GM13976 (cell line): ENCODE measurements at regions not wholly inside any gene's neighbourhood (a gene's known extent, or its start where the extent isn't known, plus 50 kb on each side); places are given as distances from the start of the nearest gene placed in this dataset.

Experiments
- DNase-seq: peaks from one replicate; pipeline ENCODE4 v3.0.0; 2012; ENCODE audit warnings: low spot score
- in situ Hi-C: fragments of 300-500 bp; cut with MboI; formaldehyde crosslinking; loops from one replicate; pipeline ENCODE4 v1.12.0; 2022; ENCODE audit warnings: low sequenced_read_pairs, mixed read lengths, inconsistent platforms; ENCODE audit not compliant: unreplicated experiment
- TF ChIP-seq, protein P1 (sequence below): IDR thresholded peaks from 2 replicates; pipeline ENCODE4 v1.5.1; 2012; ENCODE audit warnings: borderline replicate concordance, mild to moderate bottlenecking; ENCODE audit not compliant: insufficient read depth; ENCODE audit errors: extremely low read depth, missing control alignments, control extremely low read depth

DNA sequence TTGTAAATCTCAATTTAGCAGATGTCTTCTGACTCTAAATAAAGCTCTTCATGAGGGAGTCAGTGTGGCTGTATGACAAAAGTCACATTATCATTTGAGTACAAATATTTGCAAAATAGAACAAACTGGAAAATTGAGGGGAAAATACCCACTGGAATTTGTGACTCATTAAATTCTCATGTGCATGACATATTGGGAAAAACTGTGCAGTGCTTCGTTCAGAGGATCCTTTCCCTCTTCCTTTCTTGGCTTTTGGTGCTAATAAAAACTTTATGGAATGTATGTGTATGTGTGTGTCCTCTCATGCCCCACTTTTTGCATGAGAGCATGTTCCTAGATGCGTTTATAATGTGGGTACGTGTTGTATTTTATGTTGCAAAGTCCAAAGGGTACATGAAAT lies 267.8 kb downstream of the KTN1 start:
- TF ChIP-seq, protein P1, sequence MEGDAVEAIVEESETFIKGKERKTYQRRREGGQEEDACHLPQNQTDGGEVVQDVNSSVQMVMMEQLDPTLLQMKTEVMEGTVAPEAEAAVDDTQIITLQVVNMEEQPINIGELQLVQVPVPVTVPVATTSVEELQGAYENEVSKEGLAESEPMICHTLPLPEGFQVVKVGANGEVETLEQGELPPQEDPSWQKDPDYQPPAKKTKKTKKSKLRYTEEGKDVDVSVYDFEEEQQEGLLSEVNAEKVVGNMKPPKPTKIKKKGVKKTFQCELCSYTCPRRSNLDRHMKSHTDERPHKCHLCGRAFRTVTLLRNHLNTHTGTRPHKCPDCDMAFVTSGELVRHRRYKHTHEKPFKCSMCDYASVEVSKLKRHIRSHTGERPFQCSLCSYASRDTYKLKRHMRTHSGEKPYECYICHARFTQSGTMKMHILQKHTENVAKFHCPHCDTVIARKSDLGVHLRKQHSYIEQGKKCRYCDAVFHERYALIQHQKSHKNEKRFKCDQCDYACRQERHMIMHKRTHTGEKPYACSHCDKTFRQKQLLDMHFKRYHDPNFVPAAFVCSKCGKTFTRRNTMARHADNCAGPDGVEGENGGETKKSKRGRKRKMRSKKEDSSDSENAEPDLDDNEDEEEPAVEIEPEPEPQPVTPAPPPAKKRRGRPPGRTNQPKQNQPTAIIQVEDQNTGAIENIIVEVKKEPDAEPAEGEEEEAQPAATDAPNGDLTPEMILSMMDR, result no peak
- DNase-seq, result no peak
- in situ Hi-C loops, result no loop called here

GRCh38 chr14:55848964-55849363 lies 269.0 kb downstream of the KTN1 start:
- TF ChIP-seq, protein P1, result no peak
- DNase-seq, result no peak
- in situ Hi-C loops, result no loop called here

- DNase-seq, result no peak
- in situ Hi-C loops, result no loop called here
- TF ChIP-seq, protein P1, result no peak
Observed at GRCh38 chr14:55849833-55850232, 268.4 kb upstream of the PELI2 start.

DNA sequence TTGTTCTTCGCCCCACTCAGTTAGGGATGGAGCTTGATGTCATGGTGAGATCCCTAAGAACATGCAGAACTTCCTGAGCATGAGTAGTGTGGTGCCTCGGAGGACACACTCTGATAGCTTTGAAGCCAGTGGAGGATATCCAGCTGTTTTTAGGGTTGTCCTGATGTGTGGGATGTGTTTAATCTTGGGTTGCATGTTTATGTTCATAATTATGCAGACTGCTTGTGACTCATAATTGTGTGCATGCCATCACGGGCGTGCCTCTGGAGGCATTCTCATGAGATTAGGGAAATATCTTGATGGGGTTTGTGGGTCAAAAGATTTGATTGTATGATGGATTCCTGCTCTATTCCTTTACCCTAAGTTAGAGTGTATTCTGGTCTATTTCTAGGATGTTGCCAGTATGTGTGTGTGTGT lies 267.4 kb upstream of the PELI2 start:
- DNase-seq, result no peak
- in situ Hi-C loops, result no loop called here
- TF ChIP-seq, protein P1, result no peak

- TF ChIP-seq, protein P1, result no peak
- in situ Hi-C loops, result no loop called here
- DNase-seq, result no peak
Observed at GRCh38 chr14:55851301-55851700, 266.9 kb upstream of the PELI2 start.

DNA sequence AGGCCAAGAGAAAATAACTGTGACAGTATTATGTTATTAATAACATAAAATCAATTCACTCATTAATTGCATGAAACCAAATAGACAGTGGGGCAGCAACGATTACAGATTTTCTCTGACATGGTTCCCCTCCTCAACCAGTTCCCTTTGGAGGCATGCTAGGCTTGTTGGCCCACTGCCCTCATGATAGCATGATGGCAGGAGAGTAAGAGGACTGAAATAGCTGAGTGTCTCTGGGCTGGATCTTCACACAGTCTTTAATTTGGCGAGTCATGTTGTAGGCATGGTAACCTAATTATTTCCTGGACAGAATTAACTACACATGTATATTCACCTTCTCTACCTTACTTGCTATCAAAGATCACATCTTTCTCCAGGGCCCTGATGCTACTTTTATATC lies 266.2 kb upstream of the PELI2 start:
- in situ Hi-C loops, result no loop called here
- no peak for DNase-seq
- TF ChIP-seq, protein P1, result no peak

DNA sequence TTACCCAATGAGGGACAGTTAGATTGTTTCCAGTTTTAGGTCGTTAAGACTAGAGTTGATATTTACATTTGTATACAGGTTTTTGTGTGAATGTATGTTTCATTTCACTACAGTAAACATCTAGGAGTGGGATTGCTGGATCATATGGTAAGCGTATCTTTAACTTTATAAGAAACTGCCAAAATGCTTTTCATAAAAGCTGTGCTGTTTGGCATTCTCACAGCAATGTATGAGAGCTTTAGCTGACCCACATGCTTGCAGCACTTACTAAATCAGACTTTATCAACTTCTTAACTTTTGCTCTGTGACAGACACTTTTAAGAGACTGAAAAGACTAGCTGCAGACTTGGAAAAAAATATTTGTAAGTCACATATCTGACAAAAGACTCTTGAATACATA lies 262.5 kb upstream of the PELI2 start:
- in situ Hi-C loops, result no loop called here
- TF ChIP-seq, protein P1, result no peak
- no peak for DNase-seq
